Panc1 (cell line): ENCODE measurements at regions not wholly inside any gene's neighbourhood (a gene's known extent, or its start where the extent isn't known, plus 50 kb on each side); places are given as distances from the start of the nearest gene placed in this dataset.
A peak's percentile ranks its signal among the peaks of the same experiment; 100 is the strongest.

Source experiments
- ATAC-seq: fragments of 200-7000 bp; cut with Tn5 transposase; 2 replicates; pipeline ENCODE4 v1.9.1; 2020; ENCODE audit warnings: mild to moderate bottlenecking, moderate library complexity
- BruUV-seq: library from RNA; stranded (reverse); fragments of 400-500 nt; replicated peaks from 2 replicates; lab custom pipeline; 2021; lab: Mats Ljungman, UMichigan
- CTCF ChIA-PET: fragments of 300-600 bp; sonication (Branson Sonifier 250); formaldehyde crosslinking; loops from one replicate; lab custom pipeline; 2022; ENCODE audit warnings: antibody characterized with exemption; lab: Charles Lee
- POLR2A ChIA-PET: fragments of 300-600 bp; sonication (Branson Sonifier 250); formaldehyde crosslinking; loops from one replicate; lab custom pipeline; 2022; ENCODE audit warnings: antibody characterized with exemption; lab: Charles Lee
- DNase-seq: peaks from one replicate; pipeline ENCODE4 v3.0.0-alpha.2; 2010; ENCODE audit warnings: low read depth, low spot score
- H3K27ac ChIP-seq: 2 replicates; pipeline ENCODE4 v1.5.1; 2011; ENCODE audit warnings: mild to moderate bottlenecking, low read length, inconsistent platforms
- H3K27me3 ChIP-seq: fragments of 200-500 bp; sonication (Bioruptor generic); 2 replicates; pipeline ENCODE4 v1.6.0; 2014; ENCODE audit warnings: low read length, inconsistent platforms; ENCODE audit not compliant: control insufficient read depth, insufficient read depth
- H3K36me3 ChIP-seq: fragments of 200-500 bp; sonication (Bioruptor generic); 2 replicates; pipeline ENCODE4 v1.5.1; 2014; ENCODE audit warnings: inconsistent platforms, mild to moderate bottlenecking, low read length, moderate library complexity; ENCODE audit not compliant: control insufficient read depth, insufficient read depth
- H3K4me1 ChIP-seq: 2 replicates; pipeline ENCODE4 v1.5.1; 2011; ENCODE audit warnings: inconsistent platforms, mild to moderate bottlenecking, low read length, moderate library complexity; ENCODE audit not compliant: control insufficient read depth, insufficient read depth
- H3K4me3 ChIP-seq, 2 experiments: 2 replicates each; pipeline ENCODE4 v1.5.1; 2011 to 2012; ENCODE audit warnings: low read depth in 2 of 2, low read length in 2 of 2, mild to moderate bottlenecking in 2 of 2, inconsistent platforms in 1 of 2, moderate library complexity in 1 of 2
- H3K9me3 ChIP-seq: fragments of 200-500 bp; sonication (Bioruptor generic); 2 replicates; pipeline ENCODE4 v1.5.1; 2014; ENCODE audit warnings: low read depth, mild to moderate bottlenecking, inconsistent platforms, low read length, moderate library complexity; ENCODE audit not compliant: control insufficient read depth, insufficient read depth
- CTCF ChIP-seq: fragments of 450-650 bp; IDR thresholded peaks from 2 replicates; pipeline ENCODE4 v1.5.1; 2017; ENCODE audit warnings: mild to moderate bottlenecking
- POLR2AphosphoS5 ChIP-seq: IDR thresholded peaks from 2 replicates; pipeline ENCODE4 v1.6.1; 2012; ENCODE audit warnings: mild to moderate bottlenecking, low read depth, low read length, moderate library complexity
- REST ChIP-seq, 2 experiments: IDR thresholded peaks; 2 replicates each; pipeline ENCODE4 v1.6.1; 2011 to 2012; ENCODE audit warnings: low read depth in 2 of 2, control low read depth in 1 of 2, low read length in 1 of 2, mild to moderate bottlenecking in 1 of 2, moderate library complexity in 1 of 2; ENCODE audit not compliant: insufficient read depth in 1 of 2
- SIN3A ChIP-seq: IDR thresholded peaks from 2 replicates; pipeline ENCODE4 v1.6.1; 2012; ENCODE audit warnings: low read depth, mild to moderate bottlenecking, low read length, moderate library complexity, borderline replicate concordance; ENCODE audit not compliant: insufficient read depth
- TCF7L2 ChIP-seq: IDR thresholded peaks from 2 replicates; pipeline ENCODE4 v1.6.1; 2011; ENCODE audit warnings: mild to moderate bottlenecking, low read depth, low read length, inconsistent platforms
- in situ Hi-C: cut with HindIII; loops from 2 replicates; pipeline ENCODE4 v1.10.0; 2016; ENCODE audit warnings: low sequenced_read_pairs, low pct_unique_long_range_greater_than_20kb
- intact Hi-C: fragments of 100-400 bp; cut with micrococcal nuclease; formaldehyde crosslinking; loops from one replicate; pipeline ENCODE4 v1.10.0; 2022; ENCODE audit not compliant: unreplicated experiment

DNA sequence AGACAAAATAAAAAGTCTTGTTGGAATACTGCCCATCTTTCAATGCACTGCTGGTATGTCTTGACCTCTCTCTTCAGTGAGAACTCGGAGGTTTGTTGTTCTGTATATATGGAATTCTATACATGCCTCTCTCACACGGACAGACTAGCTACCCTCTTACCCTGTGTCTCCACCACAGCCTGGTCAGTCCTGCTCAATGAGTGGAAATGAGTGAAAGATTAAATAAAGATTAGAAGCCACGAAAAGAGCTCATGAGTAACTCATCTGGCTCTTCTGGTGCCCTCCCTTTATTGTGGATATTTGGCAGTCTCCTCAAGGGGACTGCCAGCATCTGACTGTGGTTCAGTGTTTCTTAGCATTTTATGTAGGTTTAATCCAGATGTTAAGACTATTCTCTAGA lies 262.8 kb upstream of the MAP3K7 start:
- in situ Hi-C loops: no loop called here
- intact Hi-C loops: no loop called here
- ATAC-seq (no peak), DNase-seq (no peak)
- Histone ChIP-seq H3K27me3 (no peaks in the 10 kb centered on the region; the same call in 1 of the 2 replicates), H3K9me3 (no peaks in the 10 kb centered on the region), H3K4me1 (no peaks in the 10 kb centered on the region), H3K4me3 (no peak overlapping the region), H3K27ac (no peak overlapping the region), H3K36me3 (no peaks in the 10 kb centered on the region)
- no peak for TF ChIP-seq REST (IDR thresholded peaks at IDR 0.05; ENCODE audit: insufficient read depth in 1 of 2, low read depth in 2 of 2, low read length in 1 of 2)
- no peak for TF ChIP-seq SIN3A
- TF ChIP-seq CTCF: no peak
- TF ChIP-seq POLR2AphosphoS5: no peak
- TF ChIP-seq TCF7L2: no peak
- POLR2A ChIA-PET: no interaction called here
- no TSS peak for BruUV-seq
- CTCF ChIA-PET: no interaction called here

DNA sequence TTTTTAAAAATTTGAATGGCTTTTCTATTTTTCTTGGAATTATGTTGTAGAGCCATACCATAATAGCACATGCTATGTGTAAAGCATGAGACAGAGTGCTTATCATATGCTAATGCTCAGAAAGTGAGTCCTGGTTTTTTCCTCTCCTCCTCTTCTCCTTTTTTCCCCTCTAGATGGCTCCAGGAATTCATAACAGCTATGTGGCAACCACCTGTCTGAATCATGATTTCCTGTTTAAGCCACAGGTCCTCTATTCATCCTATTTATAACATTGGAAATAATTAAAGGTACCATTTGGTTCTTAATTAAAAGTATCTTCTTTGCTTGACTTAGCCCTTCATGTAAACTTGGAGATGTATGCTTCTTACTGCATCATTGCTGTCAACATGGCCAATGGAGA lies 260.0 kb upstream of the MAP3K7 start:
- POLR2A ChIA-PET: no interaction called here
- in situ Hi-C loops: no loop called here
- Histone ChIP-seq H3K27me3 (no peaks in the 10 kb centered on the region), H3K4me3 (no peak overlapping the region), H3K4me1 (no peaks in the 10 kb centered on the region), H3K9me3 (no peaks in the 10 kb centered on the region), H3K27ac (no peak overlapping the region), H3K36me3 (no peaks in the 10 kb centered on the region)
- DNase-seq (no peak), ATAC-seq (no peak)
- CTCF ChIA-PET: no interaction called here
- no TSS peak for BruUV-seq
- intact Hi-C loops: no loop called here
- no peak for TF ChIP-seq POLR2AphosphoS5
- TF ChIP-seq CTCF: peak; percentile 5; the same call in 1 of the 2 replicates
